22Rv1 (cell line): ENCODE measurements at regions not wholly inside any gene's neighbourhood (a gene's known extent, or its start where the extent isn't known, plus 50 kb on each side); places are given as distances from the start of the nearest gene placed in this dataset.

Source experiments
- CTCF ChIP-seq: fragments of 450-650 bp; IDR thresholded peaks from 2 replicates; pipeline ENCODE4 v1.5.1; 2017; ENCODE audit warnings: mild to moderate bottlenecking
- ZFX ChIP-seq: fragments of 450-650 bp; IDR thresholded peaks from 2 replicates; pipeline ENCODE4 v1.6.1; 2017; ENCODE audit warnings: antibody characterized with exemption, borderline replicate concordance

DNA sequence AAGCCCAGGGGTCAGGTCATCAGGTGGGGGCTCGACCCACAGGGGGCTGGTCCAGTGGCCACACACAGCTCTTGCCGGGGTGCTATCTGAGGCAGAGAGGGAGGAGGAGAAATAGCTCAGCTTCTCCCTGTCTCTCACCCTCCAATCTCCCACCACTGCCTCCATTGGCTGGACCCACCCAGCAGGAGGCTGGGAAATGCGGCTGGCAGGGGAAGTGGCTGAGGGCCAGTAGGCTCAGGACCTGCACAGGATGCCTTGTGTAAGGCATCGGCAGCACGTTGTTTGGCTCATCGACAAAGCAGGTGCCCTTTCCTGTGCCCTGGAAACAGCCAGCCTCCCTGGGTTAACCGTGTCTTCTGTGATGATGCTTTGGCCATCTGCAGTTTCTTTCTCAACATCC, 58.8 kb upstream of the SLC24A4 start:
- TF ChIP-seq CTCF = no peak
- TF ChIP-seq ZFX = no peak
